ENCODE measurements at regions not wholly inside any gene's neighbourhood (a gene's known extent, or its start where the extent isn't known, plus 50 kb on each side); places are given as distances from the start of the nearest gene placed in this dataset.

DNA sequence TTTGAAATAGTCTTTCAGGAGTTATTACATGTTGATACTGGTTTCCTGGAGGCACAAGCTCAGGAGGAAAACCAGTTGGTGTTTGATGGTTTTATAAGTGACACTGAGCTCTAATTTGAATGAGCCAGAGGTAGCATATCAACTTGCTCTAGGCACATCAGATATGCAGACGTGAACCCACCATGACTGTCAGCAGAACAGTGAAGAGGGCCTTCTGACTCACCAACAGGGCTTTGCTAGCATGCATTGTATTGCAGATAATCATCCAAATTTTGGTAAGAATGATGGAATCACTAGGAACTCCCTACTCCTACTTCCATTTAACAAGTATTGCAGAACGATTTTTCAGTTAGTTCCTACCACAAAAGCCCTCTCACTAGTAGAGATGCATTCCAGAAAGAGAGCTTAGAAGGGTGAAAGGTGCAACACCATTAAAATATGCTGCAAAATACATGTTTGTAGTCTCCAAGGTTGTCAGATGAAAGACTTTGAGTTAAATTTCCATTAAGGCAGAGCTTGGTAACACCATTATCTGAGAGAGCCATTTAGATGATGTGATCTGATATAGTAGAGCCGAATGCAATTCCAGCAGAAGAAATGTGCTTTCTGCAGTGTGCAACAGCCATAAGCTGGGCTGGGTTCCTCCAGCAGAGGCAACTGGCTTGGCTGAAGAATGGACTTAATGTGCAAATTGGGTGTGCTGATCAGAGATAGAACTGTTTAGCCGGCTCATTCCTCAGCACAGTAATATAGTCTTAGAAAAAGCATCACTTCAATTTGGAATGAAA is 968.7 kb upstream of the ADGRB3 start:
- in situ Hi-C loops (cut with MboI), result no loop called here
- H3K27me3 ChIP-seq (replicated peaks in 1 of 2; ENCODE audit: control insufficient read depth in 2 of 2, insufficient read depth in 2 of 2, low read length in 1 of 2), result no peaks in the 10 kb centered on the region
- ChIA-PET RAD21 (ENCODE audit: unreplicated experiment) (no interaction called here), CTCF (interaction anchor here (0.8 kb wide), 1 partner anchor 9 kb away, joined by 4 read pairs; no protein-coding TSS in a partner anchor), POLR2A (no interaction called here), SMC1A (ENCODE audit: uncharacterized antibody, unreplicated experiment) (interaction anchor here (0.8 kb wide), 1 partner anchor 49 kb away, joined by 4 read pairs; no protein-coding TSS in a partner anchor)
- no peak overlapping the region for H3K27ac ChIP-seq (ENCODE audit: control insufficient read depth, insufficient read depth)
- BruUV-seq (replicated peaks), result no TSS peak
- no peaks in the 10 kb centered on the region for H4K20me1 ChIP-seq (ENCODE audit: control insufficient read depth, insufficient read depth)
- intact Hi-C loops (cut with micrococcal nuclease; ENCODE audit: unreplicated experiment), result no loop called here
- DNase-seq (ENCODE audit: low read depth, low spot score) (no peak), FAIRE-seq (no peak), ATAC-seq (no peak)
- H3K4me2 ChIP-seq (ENCODE audit: control insufficient read depth, insufficient read depth), result no peak overlapping the region
- no peaks in the 10 kb centered on the region for H3K36me3 ChIP-seq (ENCODE audit: control insufficient read depth in 2 of 2, insufficient read depth in 2 of 2, low read length in 1 of 2)
- WGBS (ENCODE audit: insufficient coverage, insufficient replicate concordance, low lambda C conversion rate, missing lambda C conversion rate), result 20% methylated on average over 4 of the region's 4 CpGs
- H3K9me3 ChIP-seq (replicated peaks; ENCODE audit: control insufficient read depth, insufficient read depth, low read length), result no peaks in the 10 kb centered on the region
- H3K9ac ChIP-seq (ENCODE audit: control insufficient read depth, insufficient read depth, low read length), result no peak overlapping the region
- H3K4me1 ChIP-seq (ENCODE audit: control insufficient read depth, insufficient read depth, low read length), result no peaks in the 10 kb centered on the region
- H2AFZ ChIP-seq (ENCODE audit: control insufficient read depth, low read depth, low read length), result no peak overlapping the region
- H3K4me3 ChIP-seq, result no peak overlapping the region
- no peaks in the 10 kb centered on the region for H3K79me2 ChIP-seq (ENCODE audit: control insufficient read depth, insufficient read depth, low read length)
- TF ChIP-seq MTA2 (IDR thresholded peaks at IDR 0.05; ENCODE audit: low read depth) (no peak), BMI1 (IDR thresholded peaks at IDR 0.05; ENCODE audit: borderline replicate concordance) (no peak), ZNF622 (IDR thresholded peaks at IDR 0.05) (no peak), POU2F2 (IDR thresholded peaks at IDR 0.05; ENCODE audit: borderline replicate concordance, low read depth, low read length) (no peak), SRF (IDR thresholded peaks at IDR 0.05; ENCODE audit: low read depth in 2 of 2, low read length in 2 of 2) (no peak), ZNF207 (IDR thresholded peaks at IDR 0.05; ENCODE audit: borderline replicate concordance) (no peak), HDGF (IDR thresholded peaks at IDR 0.05) (no peak), PAX8 (IDR thresholded peaks at IDR 0.05) (no peak)
- TF ChIP-seq, protein P1, sequence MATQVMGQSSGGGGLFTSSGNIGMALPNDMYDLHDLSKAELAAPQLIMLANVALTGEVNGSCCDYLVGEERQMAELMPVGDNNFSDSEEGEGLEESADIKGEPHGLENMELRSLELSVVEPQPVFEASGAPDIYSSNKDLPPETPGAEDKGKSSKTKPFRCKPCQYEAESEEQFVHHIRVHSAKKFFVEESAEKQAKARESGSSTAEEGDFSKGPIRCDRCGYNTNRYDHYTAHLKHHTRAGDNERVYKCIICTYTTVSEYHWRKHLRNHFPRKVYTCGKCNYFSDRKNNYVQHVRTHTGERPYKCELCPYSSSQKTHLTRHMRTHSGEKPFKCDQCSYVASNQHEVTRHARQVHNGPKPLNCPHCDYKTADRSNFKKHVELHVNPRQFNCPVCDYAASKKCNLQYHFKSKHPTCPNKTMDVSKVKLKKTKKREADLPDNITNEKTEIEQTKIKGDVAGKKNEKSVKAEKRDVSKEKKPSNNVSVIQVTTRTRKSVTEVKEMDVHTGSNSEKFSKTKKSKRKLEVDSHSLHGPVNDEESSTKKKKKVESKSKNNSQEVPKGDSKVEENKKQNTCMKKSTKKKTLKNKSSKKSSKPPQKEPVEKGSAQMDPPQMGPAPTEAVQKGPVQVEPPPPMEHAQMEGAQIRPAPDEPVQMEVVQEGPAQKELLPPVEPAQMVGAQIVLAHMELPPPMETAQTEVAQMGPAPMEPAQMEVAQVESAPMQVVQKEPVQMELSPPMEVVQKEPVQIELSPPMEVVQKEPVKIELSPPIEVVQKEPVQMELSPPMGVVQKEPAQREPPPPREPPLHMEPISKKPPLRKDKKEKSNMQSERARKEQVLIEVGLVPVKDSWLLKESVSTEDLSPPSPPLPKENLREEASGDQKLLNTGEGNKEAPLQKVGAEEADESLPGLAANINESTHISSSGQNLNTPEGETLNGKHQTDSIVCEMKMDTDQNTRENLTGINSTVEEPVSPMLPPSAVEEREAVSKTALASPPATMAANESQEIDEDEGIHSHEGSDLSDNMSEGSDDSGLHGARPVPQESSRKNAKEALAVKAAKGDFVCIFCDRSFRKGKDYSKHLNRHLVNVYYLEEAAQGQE (IDR thresholded peaks at IDR 0.05; ENCODE audit: low read depth, low read length), result no peak
- TF ChIP-seq, protein P2, sequence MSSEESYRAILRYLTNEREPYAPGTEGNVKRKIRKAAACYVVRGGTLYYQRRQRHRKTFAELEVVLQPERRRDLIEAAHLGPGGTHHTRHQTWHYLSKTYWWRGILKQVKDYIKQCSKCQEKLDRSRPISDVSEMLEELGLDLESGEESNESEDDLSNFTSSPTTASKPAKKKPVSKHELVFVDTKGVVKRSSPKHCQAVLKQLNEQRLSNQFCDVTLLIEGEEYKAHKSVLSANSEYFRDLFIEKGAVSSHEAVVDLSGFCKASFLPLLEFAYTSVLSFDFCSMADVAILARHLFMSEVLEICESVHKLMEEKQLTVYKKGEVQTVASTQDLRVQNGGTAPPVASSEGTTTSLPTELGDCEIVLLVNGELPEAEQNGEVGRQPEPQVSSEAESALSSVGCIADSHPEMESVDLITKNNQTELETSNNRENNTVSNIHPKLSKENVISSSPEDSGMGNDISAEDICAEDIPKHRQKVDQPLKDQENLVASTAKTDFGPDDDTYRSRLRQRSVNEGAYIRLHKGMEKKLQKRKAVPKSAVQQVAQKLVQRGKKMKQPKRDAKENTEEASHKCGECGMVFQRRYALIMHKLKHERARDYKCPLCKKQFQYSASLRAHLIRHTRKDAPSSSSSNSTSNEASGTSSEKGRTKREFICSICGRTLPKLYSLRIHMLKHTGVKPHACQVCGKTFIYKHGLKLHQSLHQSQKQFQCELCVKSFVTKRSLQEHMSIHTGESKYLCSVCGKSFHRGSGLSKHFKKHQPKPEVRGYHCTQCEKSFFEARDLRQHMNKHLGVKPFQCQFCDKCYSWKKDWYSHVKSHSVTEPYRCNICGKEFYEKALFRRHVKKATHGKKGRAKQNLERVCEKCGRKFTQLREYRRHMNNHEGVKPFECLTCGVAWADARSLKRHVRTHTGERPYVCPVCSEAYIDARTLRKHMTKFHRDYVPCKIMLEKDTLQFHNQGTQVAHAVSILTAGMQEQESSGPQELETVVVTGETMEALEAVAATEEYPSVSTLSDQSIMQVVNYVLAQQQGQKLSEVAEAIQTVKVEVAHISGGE (CRISPR knock-in tag; IDR thresholded peaks at IDR 0.05), result no peak
- TF ChIP-seq, protein P3, sequence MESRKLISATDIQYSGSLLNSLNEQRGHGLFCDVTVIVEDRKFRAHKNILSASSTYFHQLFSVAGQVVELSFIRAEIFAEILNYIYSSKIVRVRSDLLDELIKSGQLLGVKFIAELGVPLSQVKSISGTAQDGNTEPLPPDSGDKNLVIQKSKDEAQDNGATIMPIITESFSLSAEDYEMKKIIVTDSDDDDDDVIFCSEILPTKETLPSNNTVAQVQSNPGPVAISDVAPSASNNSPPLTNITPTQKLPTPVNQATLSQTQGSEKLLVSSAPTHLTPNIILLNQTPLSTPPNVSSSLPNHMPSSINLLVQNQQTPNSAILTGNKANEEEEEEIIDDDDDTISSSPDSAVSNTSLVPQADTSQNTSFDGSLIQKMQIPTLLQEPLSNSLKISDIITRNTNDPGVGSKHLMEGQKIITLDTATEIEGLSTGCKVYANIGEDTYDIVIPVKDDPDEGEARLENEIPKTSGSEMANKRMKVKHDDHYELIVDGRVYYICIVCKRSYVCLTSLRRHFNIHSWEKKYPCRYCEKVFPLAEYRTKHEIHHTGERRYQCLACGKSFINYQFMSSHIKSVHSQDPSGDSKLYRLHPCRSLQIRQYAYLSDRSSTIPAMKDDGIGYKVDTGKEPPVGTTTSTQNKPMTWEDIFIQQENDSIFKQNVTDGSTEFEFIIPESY (IDR thresholded peaks at IDR 0.05), result no peak
